Midbrain (tissue), 1 donor: ENCODE measurements at regions not wholly inside any gene's neighbourhood (a gene's known extent, or its start where the extent isn't known, plus 50 kb on each side); places are given as distances from the start of the nearest gene placed in this dataset.

ENCODE experiments used
- DNase-seq: peaks from one replicate; lab custom pipeline; 2025; lab: John Stamatoyannopoulos, UW

DNA sequence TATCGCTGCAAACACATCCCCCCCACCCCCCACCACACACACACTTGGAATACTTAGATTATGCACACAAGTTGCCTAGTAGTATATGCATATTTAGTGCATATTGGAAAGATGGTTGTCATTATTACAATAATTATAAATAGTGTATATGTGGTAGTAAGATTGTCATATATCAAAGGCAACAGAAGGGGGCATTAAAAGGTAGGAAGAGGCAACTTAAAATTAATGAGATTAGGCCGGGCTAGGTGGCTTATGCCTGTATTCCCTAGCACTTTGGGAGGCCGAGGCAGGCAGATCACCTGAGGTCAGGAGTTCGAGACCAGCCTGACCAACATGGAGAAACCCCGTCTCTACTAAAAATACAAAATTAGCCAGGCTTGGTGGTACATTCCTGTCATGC lies 52.1 kb downstream of the GSC start:
- DNase-seq, result no peak

DNA sequence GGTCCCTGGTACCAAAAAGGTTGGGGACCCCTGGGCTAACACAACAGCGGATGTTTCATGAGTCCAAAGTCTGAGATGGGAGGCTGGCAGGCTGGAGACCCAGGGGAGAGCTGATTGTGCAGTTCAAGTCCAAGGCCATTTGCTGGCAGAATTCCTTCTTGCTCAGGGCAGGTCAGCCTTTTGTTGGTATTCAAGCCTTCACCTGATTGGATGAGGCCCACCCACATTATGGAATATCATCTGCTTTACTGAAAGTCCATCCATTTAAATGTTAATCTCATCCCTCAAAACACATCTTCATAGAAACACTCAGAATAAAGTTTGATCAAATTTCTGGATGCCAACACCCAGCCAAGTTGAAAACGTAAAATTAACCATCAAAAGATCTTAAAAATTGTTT lies 52.9 kb downstream of the GSC start:
- DNase-seq, result no peak

GRCh38 chr14:94713115-94713514 lies 56.8 kb downstream of the GSC start:
- no peak for DNase-seq

- no peak for DNase-seq
Measured at GRCh38 chr14:94710731-94711130, 59.2 kb downstream of the GSC start.

DNA sequence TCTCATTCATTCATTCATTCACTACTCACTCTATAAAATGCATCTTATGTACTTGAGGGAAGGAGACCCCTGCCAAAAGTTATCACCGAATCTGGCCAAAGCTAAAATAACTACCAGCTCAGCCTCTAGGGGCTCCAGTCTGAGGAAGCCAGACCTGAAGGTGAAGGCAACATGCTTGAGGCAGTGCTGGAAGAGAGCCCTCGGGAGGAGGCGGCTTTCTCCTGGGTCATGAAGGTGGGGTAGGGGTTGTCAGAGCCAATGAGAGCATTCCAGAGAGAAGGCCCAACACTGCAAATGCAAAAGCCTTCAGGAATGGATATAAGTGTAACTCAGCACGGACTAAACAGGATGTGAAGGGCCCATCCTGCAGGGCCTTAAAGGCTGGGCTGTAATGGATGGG lies 62.4 kb downstream of the GSC start:
- no peak for DNase-seq

GRCh38 chr14:94706133-94706532 lies 63.8 kb downstream of the GSC start:
- DNase-seq, result no peak

DNA sequence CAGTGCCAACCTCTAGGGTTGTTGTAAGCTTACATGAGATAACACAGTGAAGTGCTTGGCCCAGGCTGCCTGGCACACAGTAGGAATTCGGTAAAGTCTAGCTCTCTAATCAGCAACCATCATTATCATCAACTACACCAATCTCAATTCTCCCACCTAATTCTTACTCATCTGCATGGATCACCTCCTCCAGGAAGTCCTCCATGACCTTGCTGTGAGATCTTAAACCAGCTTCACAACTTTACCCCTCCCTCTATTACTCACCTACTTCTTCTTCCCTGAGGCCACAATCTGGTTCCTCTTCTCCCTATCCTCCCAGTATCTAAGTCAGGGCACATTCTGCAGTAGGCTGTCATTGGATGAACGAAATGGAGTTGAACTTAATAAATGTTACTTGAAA lies 67.3 kb downstream of the GSC start:
- DNase-seq, result no peak

DNA sequence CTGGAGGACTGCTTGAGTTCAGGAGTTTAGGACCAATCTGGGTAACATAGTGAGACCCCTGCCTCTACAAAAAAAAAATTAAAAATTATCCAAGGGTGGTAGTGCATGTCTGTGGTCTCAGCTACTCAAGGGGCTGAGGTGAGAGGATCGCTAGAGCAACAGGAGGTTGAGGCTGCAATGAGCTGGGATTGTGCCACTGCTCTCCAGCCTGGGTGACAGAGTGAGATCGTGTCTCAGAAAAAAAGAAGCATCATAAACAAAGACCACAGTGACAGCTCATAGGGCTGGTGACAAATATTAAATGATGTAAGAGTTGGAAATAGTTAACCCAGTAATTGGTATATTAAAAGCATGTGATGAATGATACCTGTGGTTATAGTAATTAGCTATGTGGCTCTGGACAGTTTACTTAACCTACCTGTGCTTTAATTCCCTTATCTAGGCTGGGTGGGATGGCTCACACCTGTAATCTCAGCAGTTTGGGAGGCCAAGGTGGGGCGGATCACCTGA lies 68.0 kb downstream of the GSC start:
- no peak for DNase-seq

- DNase-seq, result no peak
Measured at GRCh38 chr14:94700336-94700735, 69.6 kb downstream of the GSC start.

DNA sequence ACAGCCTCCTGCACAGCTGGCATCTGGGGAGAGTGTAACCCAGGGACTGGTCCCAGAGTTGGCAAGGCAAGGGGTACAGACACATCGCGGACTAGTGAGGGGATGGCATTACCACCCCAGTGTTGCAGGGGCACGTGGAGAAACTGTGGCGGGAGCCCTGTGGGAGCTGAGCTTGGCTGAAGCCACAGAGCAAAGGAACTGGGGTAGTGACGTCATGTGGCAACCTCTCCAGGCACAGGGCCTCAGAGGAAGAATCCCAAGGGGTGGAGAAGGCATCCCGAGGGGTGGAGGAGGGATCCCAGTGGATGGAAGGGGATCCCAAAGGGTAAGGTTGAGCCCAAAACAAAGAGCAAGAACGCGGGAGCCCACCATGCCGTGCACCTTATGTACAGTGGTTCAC lies 70.1 kb downstream of the GSC start:
- no peak for DNase-seq

DNA sequence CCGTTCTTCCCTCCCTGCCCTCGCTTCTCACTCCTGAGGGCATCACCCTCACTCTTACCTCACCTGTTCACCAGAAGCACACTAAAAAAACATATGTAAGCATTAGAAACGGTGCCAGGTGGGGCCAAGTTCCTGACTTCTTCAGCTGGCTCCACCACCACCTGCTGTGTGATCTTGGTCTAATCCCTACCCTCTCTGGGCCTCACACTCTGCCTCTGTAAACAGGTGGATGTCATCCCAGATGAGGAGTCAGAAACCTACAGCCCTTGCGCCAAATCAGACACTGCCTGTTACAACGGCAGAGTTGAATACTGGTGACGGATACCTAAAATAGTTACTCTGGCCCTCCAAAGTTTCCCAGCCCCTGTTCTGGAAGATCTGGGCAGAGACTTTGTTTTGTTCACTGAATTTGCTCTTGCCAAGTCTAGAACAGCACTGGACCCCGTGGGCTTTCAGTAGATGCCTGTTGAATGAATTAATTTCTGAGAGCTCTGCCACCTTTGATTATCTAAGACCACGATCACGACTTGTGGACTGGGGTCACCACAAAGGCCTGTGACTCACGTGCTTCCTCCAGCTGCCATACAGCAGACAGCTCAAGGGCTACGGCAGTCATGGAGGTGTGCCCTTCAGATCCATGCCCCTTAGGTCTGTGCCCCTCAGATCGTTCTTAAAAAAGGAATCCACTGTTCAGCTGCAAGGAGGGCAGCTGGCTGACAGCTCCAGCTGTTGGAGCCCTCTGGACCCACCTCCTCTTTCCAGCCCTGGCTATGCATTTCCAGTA lies 71.9 kb downstream of the GSC start:
- no peak for DNase-seq

- no peak for DNase-seq
Measured at GRCh38 chr14:94696518-94696917, 73.4 kb downstream of the GSC start.

DNA sequence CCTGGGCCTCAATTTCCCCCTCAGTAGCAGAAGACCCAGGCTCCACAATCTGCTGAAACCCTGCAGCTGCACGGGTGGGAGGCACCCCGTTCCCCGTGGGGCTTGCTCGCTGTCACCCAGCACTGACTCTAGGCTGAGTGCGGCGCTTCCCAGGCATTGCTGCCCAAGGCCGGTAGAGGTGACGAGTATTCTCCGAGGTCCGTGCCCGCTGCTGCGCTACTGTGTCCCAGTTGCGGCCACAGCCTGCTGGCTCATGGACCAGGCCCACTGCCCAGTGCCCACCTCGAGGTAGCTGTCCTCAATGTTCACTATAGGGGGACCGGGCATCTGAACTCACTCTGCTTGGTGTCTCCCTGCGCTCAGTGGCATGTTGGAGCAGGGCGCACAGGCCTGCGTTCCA lies 74.7 kb downstream of the GSC start:
- DNase-seq, result no peak

DNA sequence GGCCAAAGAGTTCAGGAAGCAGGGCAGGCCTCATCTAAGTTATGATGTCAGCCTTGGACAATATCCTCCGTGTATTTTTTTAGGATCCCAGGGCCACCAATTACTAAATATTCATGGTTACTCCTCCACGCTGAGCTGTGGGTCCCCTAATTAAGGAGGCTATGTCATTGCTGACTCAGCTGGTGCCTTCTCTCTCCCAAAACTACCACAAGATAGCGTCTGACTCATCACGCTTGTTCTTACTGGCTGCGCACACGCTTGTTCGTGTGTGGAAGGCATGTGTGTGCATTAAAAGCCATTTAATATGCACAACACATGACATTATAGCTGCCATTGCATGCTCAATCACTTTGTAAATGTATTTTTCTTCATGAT lies 78.3 kb downstream of the GSC start:
- DNase-seq, result no peak

DNA sequence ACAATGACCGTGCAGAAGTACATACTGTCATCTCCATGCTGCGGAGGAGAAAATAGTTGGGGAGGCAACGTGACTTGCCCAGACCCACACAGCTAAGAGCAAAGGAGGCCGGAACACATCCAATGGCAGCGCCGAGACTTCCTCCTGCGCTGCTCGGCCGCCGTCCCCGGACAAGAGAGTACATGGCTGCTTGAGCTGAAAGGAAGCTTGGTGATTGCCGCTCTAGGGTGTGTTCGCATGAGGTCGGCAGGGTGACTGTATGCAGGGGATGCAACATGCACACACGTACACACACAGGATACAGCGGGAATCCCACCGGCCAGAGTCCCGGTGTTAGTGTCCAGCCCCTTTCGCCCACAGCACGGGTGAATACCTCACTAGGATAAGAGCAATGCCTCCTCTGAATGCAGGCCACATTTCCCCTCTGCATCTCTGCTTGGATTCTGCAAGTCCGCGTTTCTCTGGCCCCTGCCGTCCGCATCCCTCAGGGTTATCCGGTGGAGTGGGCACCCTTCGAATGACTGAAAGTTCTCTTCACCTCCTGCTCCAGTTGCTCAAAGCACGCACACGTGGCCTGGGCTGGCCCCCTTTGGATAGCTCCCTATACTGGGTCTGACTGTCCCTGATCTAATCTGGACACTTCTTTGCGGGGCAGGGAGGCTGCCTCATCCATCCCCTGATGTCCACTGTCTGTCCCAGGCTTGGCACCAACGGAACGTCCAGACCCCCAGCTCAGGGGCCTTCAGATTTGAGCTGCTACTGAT lies 78.8 kb downstream of the GSC start:
- DNase-seq, result no peak

GRCh38 chr14:94690486-94690885 lies 78.3 kb downstream of the SERPINA3 start:
- DNase-seq, result no peak

- no peak for DNase-seq
Measured at GRCh38 chr14:94689985-94690400, 77.8 kb downstream of the SERPINA3 start.

DNA sequence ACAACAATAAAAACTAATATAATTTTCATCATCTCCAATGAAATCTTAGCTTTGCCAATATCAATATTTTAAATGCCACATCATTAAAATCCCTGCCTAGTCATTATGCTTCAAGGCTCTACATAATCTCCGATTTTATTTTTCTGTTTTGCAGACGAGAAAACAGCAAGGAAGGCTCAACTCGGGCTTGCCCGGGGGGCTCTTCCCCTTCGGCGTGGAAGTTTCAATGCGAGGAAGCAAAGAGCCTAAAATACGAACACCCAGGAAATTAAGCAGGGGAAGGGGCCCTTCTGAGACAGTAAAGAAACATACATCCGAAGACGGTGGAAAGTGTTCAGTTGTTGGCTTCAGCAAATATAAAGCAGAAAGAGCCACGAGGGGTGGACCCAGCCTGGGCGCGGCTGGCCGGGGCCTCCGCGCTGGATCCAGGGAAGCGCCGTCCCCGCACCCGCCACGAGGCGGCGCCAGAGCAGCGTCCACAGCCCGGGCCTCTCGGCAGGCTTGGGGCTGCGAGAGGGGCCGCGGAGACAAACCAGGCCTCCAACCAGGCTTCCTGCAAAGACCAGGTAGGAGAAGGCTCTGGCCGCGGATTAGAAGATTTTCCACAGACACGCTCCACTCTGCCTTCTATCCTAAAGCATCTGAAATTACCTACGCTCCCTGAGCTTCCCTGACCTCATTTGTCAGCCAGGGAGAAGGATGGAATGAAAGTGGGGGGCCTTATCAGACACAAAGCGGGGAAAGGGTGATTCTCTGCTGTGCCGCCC lies 77.2 kb downstream of the SERPINA3 start:
- peak; percentile 76 for DNase-seq

- DNase-seq, result no peak
Measured at GRCh38 chr14:94686511-94687160, 74.4 kb downstream of the SERPINA3 start.

DNA sequence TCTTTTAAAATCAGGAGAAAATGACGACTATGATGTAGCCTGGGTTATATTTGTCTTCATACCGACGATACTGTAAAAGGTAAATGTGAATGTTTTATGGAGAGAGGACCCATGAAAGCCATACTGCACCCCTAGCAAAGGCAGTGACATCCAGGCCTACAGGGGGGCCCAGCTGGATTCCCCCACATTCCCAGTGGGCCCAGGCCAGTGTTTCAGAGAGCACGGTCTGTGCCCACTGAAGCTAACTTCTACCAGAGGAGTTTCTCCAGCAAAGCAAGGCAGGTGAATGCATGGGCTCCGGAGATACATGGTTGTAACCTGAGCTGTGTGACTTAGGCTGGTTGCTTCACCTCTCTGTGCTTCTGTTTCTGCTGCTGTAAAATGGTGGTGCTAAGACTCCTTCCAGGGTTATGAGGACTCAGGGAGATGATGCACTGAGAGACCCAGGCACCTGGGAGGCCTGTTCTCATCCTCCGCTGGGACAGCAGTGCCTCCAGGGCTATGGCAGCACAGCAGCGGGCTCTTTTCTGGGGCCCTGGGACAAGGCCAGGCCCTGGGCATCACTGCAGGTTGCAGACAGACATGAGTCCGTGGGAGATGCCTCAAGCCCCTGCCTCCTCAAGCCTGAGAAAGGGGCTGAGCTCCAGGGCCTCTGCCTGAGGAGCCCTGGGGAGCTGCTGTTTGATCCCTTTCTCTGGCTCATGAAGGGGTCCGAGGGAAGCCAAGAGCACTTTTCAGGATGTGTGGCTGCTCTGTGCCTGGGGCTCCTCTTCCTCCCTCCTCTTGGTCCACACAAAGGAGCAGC lies 73.7 kb downstream of the SERPINA3 start:
- no peak for DNase-seq

DNA sequence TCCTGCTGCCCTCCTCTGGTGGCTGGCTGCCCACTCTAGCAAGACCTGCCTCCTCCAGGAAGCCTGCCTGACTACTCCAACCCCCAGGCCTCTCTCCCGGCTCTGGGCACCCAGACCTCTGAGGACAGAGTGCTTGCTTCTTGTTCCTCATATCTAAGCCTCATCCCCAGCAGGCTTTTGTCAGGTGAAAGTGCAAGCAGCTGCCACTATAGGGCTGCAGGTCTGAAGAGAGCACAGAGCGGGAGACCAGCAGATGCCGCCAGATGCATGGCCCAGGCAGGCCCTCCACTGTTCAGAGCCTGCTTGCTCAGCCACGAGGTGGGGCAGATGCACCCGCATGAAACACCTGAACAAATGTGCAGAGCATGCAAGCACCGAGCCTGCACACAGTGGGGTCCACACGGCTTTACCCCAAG lies 73.0 kb downstream of the SERPINA3 start:
- no peak for DNase-seq
